Embryonic facial prominence (tissue), 1 donor: ENCODE measurements at regions not wholly inside any gene's neighbourhood (a gene's known extent, or its start where the extent isn't known, plus 50 kb on each side); places are given as distances from the start of the nearest gene placed in this dataset.
"Not testable (repeated sequence)": the region's sequence is repeated elsewhere in the genome, so short reads cannot be mapped to it uniquely, and the experiment has no call there.

ENCODE experiments used
- DNase-seq: peaks from one replicate; pipeline ENCODE4 v3.0.0-alpha.2; 2016; ENCODE audit errors: extremely low spot score

GRCh38 chr2:242108797-242109500 lies 239.4 kb downstream of the RTP5 start:
- DNase-seq, result not testable (repeated sequence)

GRCh38 chr2:242109819-242110218 lies 240.3 kb downstream of the RTP5 start:
- not testable (repeated sequence) for DNase-seq

GRCh38 chr2:242111954-242112353 lies 242.4 kb downstream of the RTP5 start:
- DNase-seq, result not testable (repeated sequence)

GRCh38 chr2:242113492-242113891 lies 244.0 kb downstream of the RTP5 start:
- DNase-seq, result not testable (repeated sequence)

- DNase-seq, result not testable (repeated sequence)
Measured at GRCh38 chr2:242116676-242117075, 247.1 kb downstream of the RTP5 start.

- not testable (repeated sequence) for DNase-seq
Measured at GRCh38 chr2:242117305-242117704, 247.8 kb downstream of the RTP5 start.

GRCh38 chr2:242119682-242120081 lies 250.2 kb downstream of the RTP5 start:
- not testable (repeated sequence) for DNase-seq

- not testable (repeated sequence) for DNase-seq
Measured at GRCh38 chr2:242130682-242131081, 261.2 kb downstream of the RTP5 start.

- DNase-seq, result not testable (repeated sequence)
Measured at GRCh38 chr2:242159921-242160320, 290.4 kb downstream of the RTP5 start.

- DNase-seq, result not testable (repeated sequence)
Measured at GRCh38 chr2:242165115-242165514, 295.6 kb downstream of the RTP5 start.

- DNase-seq, result not testable (repeated sequence)
Measured at GRCh38 chr2:242171290-242171689, 301.8 kb downstream of the RTP5 start.
